Prostate gland (tissue), 2 donors: ENCODE measurements at regions not wholly inside any gene's neighbourhood (a gene's known extent, or its start where the extent isn't known, plus 50 kb on each side); places are given as distances from the start of the nearest gene placed in this dataset.

Experiments used
- POLR2A ChIP-seq: fragments of 450-650 bp; IDR thresholded peaks from one replicate; pipeline ENCODE4 v1.6.1; 2016; ENCODE audit warnings: antibody characterized with exemption, mild to moderate bottlenecking
- TF ChIP-seq, protein P1 (sequence below), 4 experiments: fragments of 200-600 bp in 2 of 4; fragments of 450-650 bp in 2 of 4; sonication (generic) in 2 of 4; IDR thresholded peaks; 1 replicate in 3 of 4; 2 replicates in 1 of 4; pipeline ENCODE4 v1.5.1; 2016 to 2019; ENCODE audit warnings: antibody characterized with exemption in 4 of 4, mild to moderate bottlenecking in 2 of 4, moderate library complexity in 2 of 4

DNA sequence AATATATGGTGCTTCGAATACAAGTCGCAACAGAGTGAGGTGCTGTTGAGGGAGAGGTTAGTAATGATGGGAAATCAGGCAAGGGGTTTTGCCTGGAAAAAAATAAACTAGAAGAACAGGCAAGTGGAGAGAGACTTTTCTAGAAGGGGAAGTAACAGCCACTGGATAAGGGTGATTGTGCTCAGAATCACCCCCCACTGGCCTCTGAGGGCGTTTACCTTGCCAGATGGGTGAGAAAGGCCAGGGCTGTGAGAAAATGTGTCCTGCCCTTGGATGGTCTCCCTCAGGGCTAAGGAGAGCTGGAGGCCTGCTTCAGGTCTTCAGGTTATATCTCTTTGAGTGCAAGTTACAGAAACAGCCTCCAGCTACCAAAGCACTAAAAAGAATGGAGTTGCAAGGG is 151.8 kb downstream of the MEX3B start:
- no peak for TF ChIP-seq POLR2A
- TF ChIP-seq, protein P1, sequence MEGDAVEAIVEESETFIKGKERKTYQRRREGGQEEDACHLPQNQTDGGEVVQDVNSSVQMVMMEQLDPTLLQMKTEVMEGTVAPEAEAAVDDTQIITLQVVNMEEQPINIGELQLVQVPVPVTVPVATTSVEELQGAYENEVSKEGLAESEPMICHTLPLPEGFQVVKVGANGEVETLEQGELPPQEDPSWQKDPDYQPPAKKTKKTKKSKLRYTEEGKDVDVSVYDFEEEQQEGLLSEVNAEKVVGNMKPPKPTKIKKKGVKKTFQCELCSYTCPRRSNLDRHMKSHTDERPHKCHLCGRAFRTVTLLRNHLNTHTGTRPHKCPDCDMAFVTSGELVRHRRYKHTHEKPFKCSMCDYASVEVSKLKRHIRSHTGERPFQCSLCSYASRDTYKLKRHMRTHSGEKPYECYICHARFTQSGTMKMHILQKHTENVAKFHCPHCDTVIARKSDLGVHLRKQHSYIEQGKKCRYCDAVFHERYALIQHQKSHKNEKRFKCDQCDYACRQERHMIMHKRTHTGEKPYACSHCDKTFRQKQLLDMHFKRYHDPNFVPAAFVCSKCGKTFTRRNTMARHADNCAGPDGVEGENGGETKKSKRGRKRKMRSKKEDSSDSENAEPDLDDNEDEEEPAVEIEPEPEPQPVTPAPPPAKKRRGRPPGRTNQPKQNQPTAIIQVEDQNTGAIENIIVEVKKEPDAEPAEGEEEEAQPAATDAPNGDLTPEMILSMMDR (IDR thresholded peaks at IDR 0.05): no peak
